Activated CD4-positive, alpha-beta T cell treated with anti-CD3 and anti-CD28 coated beads, Interleukin-2, amount 50 U/mL, for 24 hours (primary cell): ENCODE measurements at regions not wholly inside any gene's neighbourhood (a gene's known extent, or its start where the extent isn't known, plus 50 kb on each side); places are given as distances from the start of the nearest gene placed in this dataset.
"Not testable (repeated sequence)": the region's sequence is repeated elsewhere in the genome, so short reads cannot be mapped to it uniquely, and the experiment has no call there.

ENCODE experiments used
- DNase-seq, 2 donors: peaks; one replicate each; pipeline ENCODE4 v3.0.0-alpha.2; 2020; ENCODE audit warnings: low read depth in 1 of 2, low spot score in 1 of 2

GRCh38 chr18:24616653-24617052 lies 156.2 kb downstream of the HRH4 start:
- no peak for DNase-seq

DNA sequence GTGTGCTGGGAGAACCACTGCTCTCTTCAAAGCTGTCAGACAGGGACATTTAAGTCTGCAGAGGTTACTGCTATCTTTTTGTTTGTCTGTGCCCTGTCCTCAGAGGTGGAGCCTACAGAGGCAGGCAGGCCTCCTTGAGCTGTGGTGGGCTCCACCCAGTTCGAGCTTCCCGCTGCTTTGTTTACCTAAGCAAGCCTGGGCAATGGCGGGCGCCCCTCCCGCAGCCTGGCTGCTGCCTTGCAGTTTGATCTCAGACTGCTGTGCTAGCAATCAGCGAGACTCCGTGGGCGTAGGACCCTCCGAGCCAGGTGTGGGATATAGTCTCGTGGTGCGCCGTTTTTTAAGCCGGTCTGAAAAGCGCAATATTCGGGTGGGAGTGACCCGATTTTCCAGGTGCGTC lies 164.0 kb downstream of the HRH4 start:
- not testable (repeated sequence) for DNase-seq

- no peak for DNase-seq
These were observed 167.3 kb downstream of the HRH4 start for GRCh38 chr18:24627644-24628315.

DNA sequence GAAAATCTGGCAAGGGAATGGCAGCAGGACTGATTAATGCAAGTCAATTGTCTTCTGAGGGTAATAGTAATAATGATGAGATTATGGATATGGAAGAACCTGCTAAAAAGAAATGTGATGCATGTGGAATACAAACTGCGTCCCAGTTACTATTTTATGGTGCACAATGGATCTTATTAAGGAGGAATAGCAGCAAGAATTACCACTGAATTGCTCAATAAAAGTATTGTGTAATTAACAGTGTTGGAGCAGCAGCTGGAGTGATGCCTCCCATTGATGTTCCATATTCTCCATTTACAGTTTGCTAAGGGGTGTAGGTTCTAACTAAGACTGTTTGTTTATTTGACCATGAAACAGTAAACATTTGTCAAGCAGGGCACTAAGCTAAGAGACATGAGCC lies 167.9 kb downstream of the HRH4 start:
- DNase-seq: no peak

DNA sequence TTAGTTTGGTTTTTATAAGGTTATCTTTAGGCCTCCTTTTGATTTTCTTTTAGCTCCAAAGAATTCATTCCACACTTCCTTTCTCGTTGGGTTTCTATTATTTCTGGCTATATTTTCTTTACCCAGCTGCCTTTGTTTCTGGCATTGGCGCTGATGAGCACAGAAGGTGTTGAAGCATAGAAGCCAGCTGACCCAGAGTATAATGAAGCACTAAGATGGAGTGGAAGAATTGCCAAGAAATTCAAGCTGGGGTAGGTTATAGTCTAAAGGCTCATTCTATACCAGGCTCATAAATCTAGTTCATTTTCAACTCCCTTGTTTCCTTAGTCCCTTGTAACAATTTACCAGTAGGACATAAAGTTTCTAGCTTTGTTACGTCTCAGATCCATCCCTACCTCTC lies 169.5 kb downstream of the HRH4 start:
- no peak for DNase-seq

DNA sequence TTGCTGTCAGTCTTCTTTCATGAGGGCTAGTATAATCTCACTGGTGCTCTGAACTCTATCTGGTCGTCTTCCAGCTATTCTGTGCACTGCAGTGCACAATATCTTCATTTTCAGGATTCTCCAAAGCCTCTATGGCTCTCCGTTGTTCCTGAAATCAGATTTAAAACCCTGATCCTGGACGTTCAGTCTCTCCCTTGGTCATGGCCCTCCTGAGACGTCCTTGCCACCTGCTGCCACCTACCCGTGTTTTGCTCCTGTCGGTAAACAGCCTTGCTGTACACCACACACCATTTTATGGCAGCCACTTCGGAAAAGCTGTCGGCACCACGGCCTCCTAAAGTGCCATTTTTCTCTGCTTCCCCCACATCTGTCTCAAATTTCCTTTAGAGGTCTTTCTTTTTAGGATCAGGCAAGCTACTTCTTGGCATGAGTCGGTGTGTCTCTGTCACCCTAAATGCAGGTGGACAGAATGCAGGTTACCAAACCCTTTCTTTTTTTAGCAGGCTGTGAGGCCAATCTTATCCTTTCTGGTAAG lies 170.0 kb downstream of the HRH4 start:
- no peak for DNase-seq

- DNase-seq: no peak
These were observed 171.0 kb downstream of the HRH4 start for GRCh38 chr18:24631243-24632025.

DNA sequence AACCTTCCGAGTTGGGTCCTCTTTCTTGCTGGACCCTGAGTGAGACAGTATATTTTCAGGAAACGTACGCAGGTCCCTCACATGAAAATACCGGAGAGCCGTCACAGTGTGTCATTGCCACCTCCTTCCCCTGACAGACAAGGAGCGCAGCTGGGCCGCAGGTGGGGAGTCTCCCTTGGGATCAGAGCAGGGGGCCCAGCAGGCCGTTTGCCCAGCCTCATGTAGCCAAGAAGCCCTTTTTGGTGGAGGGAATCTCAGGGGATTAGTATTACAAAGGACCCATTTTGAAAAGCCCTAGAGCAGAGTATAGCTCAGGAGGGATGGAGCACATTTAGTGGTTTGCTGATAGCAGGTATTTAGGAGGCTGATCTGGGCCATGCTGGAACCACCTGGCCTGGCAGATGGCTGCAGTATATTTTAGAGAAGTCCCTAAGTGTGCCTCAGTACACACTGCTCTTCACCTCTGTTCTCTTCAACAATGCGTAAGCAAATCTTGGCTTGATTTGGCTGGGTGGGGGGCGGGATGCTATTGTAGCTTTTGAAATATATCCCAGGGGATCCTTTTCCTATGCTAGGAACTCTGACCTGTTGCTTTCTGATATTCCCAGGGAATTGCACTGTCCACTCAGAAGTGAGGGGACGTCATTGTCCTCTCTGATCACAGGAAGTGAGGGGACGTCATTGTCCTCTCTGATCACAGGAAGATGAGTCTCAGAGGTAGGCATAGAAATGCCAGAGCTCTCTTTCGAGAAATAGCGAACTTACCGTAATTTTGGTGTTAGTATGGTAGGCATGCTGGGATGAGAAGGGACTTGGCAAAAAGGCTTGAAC lies 171.9 kb downstream of the HRH4 start:
- no peak for DNase-seq

DNA sequence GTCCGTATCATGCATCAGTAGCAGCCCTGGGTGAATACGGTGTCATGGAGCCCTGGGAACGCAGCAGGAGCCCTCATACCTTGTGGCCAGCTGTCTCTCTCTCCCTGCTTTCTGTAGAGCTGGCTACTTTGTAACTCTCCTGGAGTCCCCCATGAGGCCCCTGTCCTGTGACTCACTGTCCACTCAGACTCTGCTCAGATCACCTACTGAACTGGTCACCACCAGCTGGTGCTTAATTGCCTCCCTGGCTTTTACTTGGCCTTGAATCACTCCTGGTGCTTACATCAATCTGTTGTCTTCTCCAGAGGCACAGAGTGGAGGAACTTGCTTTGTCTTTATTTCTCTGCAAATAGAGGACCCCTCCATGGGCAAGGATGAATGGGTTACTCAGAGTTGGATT lies 172.7 kb downstream of the HRH4 start:
- DNase-seq: no peak

DNA sequence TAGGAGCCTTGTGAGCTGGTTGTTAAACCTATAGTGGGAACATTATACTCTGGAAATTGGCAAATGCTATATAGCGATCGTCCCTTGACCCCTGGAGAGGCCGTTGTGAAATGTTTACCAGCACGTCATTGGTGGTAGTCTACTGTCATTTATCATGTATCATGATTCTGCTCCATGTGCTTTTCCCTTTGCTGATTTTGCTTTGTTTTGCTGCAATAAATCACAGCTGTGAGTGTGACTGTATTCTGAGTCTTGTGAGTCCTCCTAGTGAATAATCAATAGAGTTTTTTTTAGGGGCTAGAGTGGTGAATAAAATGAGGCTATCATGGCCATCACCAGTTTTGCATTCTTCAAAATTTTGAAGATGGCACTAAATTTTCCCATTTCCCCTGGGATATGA lies 189.1 kb downstream of the HRH4 start:
- DNase-seq: no peak

GRCh38 chr18:24651434-24651833 lies 191.0 kb downstream of the HRH4 start:
- no peak for DNase-seq

DNA sequence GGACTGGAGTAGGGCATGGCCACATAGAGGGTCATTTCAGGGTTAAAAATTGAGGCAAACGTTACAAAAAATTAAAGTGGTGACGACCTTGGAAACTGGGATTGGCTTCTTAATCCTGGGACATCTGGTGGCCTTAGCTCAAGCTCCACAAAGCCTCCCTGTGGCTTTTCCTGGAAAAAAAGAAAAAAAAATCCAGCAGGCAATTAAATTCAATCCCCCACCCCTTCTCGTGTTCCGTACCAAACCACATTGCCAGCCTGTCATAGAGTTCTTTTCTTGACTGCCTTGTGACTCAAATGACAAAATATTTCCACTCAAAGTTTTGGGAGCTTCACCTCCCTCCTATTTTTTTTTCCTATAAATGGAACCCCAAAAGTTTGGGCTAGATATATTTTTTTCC lies 195.6 kb downstream of the HRH4 start:
- no peak for DNase-seq

GRCh38 chr18:24656551-24657443 lies 196.4 kb downstream of the HRH4 start:
- no peak for DNase-seq

- no peak for DNase-seq
These were observed 197.0 kb downstream of the HRH4 start for GRCh38 chr18:24657444-24657842.

- no peak for DNase-seq
These were observed 197.9 kb downstream of the HRH4 start for GRCh38 chr18:24658302-24658701.

- no peak for DNase-seq
These were observed 199.6 kb downstream of the HRH4 start for GRCh38 chr18:24659827-24660720.

DNA sequence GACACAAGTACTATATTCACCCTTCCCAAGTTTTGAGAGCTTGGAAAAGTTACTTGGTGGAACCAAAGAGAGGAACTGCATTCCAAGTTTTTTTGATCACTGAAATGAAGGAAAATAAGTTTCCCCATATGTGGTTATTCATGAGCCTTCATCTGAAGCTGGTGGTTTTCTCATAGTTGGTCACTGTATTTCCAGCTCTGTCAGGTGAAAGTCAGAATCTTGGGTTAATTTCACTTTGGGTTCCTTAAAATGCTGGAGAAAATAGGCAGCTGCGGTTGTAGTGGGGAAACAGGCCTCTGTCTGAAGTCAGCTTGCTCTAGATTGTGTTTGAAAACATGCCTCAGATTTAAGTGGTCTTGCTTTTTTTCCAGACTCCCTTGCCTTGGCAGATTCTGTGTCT lies 200.5 kb downstream of the HRH4 start:
- DNase-seq: no peak

DNA sequence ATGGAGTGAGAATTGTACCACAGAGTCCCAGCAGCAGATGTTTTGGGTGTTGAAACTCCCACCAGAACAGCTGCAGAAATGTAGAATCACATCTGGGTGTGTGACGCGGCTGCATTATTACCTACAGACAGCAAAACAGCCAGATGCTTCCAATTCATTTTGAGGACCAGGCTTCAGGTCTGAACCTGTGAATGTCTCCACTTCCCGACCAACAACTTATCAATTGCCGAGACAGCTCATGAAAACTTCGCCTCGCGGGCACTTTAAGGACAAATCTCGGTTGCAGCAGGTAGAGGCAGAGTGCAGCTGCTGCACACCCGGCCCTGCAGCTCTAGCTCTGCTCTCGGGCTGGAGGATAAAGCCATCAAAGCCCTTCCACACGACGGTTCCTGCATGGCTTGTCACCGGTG lies 202.0 kb downstream of the HRH4 start:
- DNase-seq: no peak

DNA sequence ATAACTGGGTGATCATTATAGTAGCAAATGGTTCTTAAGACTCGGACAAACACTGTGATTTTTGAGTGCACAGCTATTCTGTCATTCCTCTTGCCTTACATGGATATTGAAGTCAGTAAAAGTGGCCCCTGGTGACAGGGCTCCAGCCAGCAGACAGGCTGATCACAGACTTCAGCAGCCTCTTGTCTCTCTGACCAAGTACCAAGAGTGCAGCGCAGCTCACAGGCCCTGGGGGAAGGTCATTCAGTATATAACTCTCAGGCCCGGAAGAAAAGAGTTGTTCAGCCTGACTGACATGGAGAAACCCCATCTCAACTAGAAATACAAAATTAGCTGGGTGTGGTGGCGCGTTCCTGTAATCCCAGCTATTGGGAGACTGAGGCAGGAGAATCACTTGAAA lies 202.6 kb downstream of the HRH4 start:
- no peak for DNase-seq

- no peak for DNase-seq
These were observed 208.6 kb downstream of the HRH4 start for GRCh38 chr18:24669015-24669414.
